ENCODE measurements at regions not wholly inside any gene's neighbourhood (a gene's known extent, or its start where the extent isn't known, plus 50 kb on each side); places are given as distances from the start of the nearest gene placed in this dataset.

DNA sequence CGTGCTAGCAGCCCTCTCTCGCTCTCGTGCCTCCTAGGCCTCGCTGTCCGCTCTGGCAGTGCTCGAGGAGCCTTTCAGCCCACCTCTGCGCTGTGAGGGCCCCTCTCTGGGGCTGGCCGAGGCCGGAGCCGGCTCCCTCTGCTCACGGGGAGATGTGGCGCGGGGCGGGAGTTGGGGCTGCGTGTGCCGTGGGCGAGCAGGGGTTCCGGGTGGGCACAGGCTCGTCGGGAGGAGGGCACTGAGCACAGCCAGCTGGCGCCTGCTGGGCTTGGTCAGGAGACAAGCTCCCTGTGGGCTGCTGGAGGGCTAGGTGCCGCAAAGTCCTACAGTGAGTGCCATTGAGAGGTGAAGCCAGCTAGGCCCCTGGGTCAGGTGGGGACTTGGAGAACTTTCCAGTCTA is 994.5 kb downstream of the C4orf33 start:
- no peak for DNase-seq

GRCh38 chr4:130092187-130093015 is 996.4 kb downstream of the C4orf33 start:
- DNase-seq: no peak

- DNase-seq: no peak
These were observed 1003.2 kb downstream of the C4orf33 start for GRCh38 chr4:130099105-130099504.

DNA sequence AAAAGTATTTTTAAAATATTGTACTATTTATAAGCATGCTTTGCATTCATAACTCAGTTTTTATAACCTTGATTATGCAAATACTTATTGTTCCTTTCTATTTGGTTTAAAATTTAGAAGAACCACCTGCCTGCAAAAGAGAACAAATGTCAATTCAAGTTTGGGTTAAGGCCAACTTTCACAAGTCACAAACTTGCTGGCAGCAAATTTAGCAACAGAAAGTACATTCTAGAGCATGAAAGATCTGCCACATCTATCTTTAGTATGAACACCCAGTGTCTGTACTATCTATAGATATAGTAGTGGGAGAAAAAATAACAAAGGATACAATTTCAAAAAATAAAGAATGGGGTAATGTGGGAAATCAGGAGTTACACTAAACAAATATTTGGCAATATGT is 1014.2 kb downstream of the C4orf33 start:
- DNase-seq: no peak

DNA sequence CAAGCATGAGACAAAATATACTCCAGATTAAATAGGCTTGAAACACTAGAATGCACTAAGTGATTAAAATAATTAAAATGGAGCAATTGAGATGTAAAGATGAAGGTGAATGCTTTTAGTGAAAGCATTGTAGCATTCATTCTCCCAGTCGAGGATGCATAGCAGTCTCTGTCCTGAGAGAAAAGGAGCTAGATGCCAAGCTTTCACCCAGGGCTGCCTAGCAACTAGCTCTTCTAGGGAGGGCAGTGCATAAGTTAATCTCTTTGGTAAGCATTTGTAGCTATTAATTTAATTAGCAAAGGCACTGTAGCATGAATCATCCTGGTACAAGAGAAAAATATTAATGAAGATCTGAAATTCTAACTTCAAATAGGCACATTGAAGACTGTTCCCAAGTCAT is 1014.8 kb downstream of the C4orf33 start:
- DNase-seq: no peak

- no peak for DNase-seq
These were observed 1028.1 kb downstream of the C4orf33 start for GRCh38 chr4:130124066-130124465.

DNA sequence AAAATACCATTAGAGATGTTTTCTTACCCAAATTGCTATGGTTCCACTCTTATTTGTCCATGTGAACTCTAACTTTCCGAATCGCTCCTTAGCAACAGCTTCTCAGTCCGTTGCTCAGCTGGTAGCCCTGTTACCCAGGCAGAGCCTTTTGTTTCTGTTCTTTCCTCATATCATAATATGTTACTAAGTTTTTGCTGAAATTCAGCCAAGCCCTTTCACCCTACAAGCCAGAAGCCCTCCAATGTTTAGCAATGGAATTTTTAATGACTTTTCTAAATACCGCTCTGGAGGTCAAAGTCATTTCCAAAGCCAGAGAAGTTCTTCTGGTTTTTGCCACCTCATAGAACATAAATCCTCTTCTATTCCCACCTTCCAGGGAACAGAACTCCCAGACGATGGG is 1029.5 kb downstream of the C4orf33 start:
- no peak for DNase-seq

DNA sequence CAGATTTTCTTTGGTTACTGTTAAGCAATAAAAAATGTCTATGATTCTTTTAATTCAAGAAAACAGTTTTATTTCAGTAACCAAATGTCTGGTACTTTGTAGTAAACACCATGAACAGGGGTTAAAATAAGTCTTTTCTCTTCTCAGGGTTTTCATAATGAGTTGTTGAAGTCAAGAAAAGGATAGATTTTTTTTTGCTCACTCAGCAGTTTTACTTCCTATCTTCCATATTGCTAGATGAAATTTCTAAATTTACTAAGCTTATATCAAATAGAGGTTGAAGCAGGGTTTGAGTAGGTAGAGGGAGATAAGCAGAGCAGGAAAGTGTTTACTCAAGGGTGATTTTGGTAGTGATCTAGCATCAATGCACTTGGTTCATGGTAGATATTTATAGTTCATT is 1031.3 kb downstream of the C4orf33 start:
- no peak for DNase-seq

GRCh38 chr4:130131536-130131935 is 1035.6 kb downstream of the C4orf33 start:
- no peak for DNase-seq

DNA sequence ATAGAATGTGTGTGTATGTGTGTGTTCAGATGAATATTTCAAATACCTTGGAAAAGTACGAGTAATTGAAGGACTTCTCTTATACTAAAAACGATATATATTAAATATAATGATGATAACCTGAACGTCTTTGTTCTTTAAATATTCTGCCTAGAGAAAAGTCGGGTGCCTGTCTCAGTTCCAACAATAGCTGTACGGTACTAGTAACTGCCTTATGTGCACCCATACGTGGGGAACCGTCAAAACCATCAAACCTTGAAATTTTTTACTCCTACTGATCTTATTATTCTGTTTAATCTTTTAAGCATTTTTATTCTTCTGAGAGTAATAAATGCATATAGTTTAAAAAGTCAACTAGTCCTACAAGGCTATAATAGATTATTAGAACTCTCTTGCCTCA is 1045.7 kb downstream of the C4orf33 start:
- DNase-seq: no peak

GRCh38 chr4:130143656-130144055 is 1047.7 kb downstream of the C4orf33 start:
- no peak for DNase-seq

DNA sequence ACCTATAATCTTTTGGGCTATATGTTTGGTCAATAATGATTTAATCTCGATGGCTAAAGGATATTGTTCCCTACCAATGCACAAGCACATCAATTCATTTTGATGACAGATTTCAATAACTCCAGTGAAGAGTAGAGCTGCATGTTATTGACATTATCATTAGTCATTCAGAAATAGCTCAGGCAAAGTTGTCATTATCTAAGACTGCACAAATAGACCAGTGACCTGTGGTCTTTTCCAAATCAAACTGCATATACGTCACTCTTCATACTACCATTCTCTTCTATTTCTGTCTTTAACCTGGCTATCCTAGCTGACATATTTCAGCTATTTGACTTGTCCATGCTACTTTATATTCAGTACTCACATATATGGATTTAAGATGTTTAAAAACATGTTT is 1050.8 kb downstream of the C4orf33 start:
- DNase-seq: no peak

DNA sequence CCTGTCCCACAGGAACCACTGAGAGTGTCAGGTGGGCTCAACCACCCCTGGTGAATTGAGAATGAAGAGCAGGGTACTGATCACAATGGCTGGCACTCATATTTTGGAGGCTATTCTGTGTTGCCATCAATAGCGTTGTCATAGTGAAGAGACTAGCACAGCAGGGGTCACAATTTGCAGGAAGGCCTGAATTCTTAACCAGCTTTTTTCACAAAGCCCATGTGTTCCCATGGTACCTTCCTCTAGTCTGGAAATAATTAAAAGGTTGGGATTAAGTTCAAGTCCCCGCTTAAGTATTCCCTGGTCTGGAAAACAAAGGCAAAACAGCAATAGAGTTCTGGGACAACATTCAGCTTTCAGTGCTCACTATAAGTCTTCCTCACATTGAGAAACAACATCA is 1051.7 kb downstream of the C4orf33 start:
- DNase-seq: no peak

DNA sequence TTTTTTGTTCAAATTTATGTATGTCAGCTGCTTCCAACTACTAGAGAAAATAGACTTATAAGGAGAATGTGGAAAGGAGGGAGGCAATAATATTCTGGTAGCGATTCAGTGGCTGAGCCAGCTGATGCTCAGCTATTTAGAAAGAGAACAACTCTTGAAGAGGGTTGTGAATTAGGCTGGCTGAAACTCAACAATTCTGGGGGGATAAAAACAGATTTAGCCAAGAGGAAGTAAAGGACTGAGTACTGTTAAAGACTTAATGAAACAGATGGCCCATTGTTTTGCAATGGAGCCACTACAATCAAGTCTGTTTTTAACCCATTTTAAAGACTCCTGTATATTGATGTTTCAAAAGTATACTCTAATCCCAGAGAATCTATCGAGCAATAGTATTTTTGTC is 1058.9 kb downstream of the C4orf33 start:
- DNase-seq: no peak

DNA sequence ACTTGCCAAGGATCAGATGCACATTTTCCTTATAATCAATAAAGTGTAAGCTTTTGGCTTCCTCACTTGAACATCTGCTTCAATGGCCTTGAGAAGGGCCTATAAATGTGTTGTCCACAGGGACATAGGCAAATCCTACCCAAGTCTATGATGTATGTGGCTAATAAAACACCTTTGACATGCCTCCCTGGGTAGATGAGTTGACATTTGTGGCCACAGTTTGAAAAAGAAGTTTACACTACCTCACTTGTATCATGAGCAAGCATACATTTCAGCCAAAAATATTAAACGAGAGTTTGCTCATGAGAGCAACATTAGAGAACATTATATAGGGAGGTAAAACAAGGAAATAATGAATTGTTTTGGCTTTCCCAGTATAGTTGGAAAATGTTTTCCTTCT is 1067.7 kb downstream of the C4orf33 start:
- no peak for DNase-seq

- no peak for DNase-seq
These were observed 1069.4 kb downstream of the C4orf33 start for GRCh38 chr4:130165381-130165780.

DNA sequence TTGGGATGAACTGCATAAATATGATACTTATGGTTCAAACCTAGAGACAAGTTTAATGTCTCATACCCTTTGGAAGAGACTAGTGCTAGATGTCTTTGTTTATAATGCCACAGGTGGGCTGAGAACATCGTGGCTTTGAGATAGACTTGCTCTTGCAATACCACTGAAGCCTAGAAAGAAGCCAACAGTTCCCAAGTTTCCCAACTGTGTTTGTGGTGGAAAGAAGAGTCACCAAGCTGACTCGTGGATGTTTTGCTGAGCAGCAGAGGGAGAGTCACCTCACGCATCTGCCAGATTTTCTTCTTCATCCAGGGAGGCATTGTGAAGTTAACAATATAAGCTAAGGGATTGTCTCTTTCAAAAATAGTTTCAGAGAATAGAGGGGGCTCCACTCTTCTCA is 1076.2 kb downstream of the C4orf33 start:
- no peak for DNase-seq

DNA sequence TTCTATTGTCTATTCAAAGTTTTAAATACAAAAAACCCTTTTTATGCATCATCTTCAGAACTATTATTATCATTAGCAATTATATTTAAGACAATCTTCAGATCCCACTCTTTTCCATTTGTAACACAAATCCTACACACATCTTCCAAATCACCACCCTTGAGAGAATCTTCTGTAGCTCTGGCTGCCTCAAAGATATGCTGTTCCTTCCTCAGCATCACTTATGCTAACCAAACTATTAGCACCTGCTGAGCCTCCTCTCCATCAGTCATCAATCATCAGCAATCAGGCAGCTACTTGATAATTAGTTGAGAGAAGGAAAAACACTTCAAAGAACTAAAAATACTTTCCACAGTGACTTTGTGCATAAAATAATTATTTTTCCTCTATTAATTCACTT is 1082.2 kb downstream of the C4orf33 start:
- DNase-seq: no peak

GRCh38 chr4:130183096-130183495 is 1087.1 kb downstream of the C4orf33 start:
- DNase-seq: no peak

DNA sequence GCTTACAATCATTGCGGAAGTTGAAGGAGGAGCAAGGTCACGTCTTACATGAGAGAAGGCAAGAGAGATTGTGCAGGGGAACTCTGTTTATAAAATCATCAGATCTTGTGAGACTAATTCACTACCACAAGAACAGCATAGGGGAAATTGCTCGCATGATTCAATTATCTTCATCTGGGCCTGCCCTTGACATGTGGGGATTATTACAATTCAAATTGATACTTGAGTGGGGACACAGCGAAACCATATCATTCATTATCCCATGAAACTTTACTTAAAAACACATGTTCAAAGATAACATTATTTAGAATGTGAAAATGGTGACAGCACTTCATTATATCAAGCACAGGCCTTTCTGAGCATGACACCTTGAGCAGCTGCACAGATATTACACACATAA is 1087.8 kb downstream of the C4orf33 start:
- no peak for DNase-seq

DNA sequence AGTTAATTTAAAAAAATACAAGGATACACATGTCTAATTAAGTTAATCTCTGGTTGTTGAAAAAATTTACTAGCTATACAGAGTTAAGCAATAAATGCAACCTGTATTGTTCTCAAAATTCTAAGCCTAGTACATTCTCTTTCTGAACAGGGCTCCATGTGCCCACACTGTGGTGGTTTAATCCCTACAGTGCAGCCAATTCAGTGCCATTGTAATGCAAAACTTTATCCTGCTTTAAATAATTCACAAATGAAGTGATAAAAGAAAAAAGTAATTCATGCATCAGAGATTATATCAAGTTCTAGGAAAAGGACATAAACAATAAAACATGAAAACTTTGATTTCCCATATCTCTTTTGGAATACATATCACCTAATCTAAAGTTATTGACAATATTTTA is 1089.2 kb downstream of the C4orf33 start:
- no peak for DNase-seq

DNA sequence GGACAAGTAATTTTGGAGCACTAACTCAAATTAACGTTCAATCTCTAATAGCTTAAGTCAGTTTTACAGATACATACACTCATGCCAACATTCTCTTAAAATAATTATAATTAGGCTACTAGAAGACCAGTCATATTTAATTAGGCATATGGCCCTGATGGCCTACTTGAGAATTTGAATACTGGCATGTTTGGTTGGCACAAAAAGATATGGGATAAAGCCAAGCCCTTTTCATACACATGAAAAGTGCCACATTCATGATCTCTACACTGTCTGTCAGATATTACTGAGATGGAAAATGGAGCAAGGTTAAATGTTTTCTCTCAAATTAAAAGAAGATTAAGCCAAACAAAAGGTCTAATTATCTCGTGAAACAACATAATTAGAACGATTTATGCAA is 1091.0 kb downstream of the C4orf33 start:
- no peak for DNase-seq

GRCh38 chr4:130187587-130187986 is 1091.6 kb downstream of the C4orf33 start:
- no peak for DNase-seq

GRCh38 chr4:130192787-130193186 is 1096.8 kb downstream of the C4orf33 start:
- DNase-seq: no peak

- DNase-seq: no peak
These were observed 1102.0 kb downstream of the C4orf33 start for GRCh38 chr4:130197946-130198345.

All from activated T-cell treated with anti-CD3 and anti-CD28 coated beads, Interleukin-2, amount 50 U/mL, for 1 hour (primary cell).